Neural cell (in vitro differentiated cells): ENCODE measurements at regions not wholly inside any gene's neighbourhood (a gene's known extent, or its start where the extent isn't known, plus 50 kb on each side); places are given as distances from the start of the nearest gene placed in this dataset.

ENCODE experiments used
- H2AFZ ChIP-seq: fragments of 200-600, 300-800 bp; sonication (generic), shearing (Covaris generic); 2 replicates; pipeline ENCODE4 v1.6.0; 2014; ENCODE audit warnings: low read depth, mild to moderate bottlenecking, antibody characterized with exemption, low read length, moderate library complexity
- H3F3A ChIP-seq: fragments of 200-600 bp; shearing (Covaris generic); 2 replicates; pipeline ENCODE4 v1.6.1; 2016; ENCODE audit warnings: mild to moderate bottlenecking, moderate library complexity, mixed read lengths, antibody characterized with exemption, low read length; ENCODE audit not compliant: insufficient read depth, poor library complexity, severe bottlenecking
- H3K27ac ChIP-seq: fragments of 200-600, 300-800 bp; sonication (generic), shearing (Covaris generic); 2 replicates; pipeline ENCODE4 v1.5.1; 2014; ENCODE audit warnings: mild to moderate bottlenecking, low read length, moderate library complexity
- H3K27me3 ChIP-seq: fragments of 300-800, 200-600 bp; sonication (generic), shearing (Covaris generic); 2 replicates; pipeline ENCODE4 v1.6.0; 2014; ENCODE audit warnings: mild to moderate bottlenecking, low read depth, low read length, moderate library complexity; ENCODE audit not compliant: insufficient read depth
- H3K36me3 ChIP-seq: fragments of 300-800, 200-600 bp; sonication (generic), shearing (Covaris generic); 2 replicates; pipeline ENCODE4 v1.5.1; 2014; ENCODE audit warnings: mild to moderate bottlenecking, antibody characterized with exemption, low read length, moderate library complexity; ENCODE audit not compliant: insufficient read depth
- H3K4me2 ChIP-seq: fragments of 300-800, 200-600 bp; sonication (generic), shearing (Covaris generic); 2 replicates; pipeline ENCODE4 v1.6.0; 2014; ENCODE audit warnings: mild to moderate bottlenecking, low read length
- H3K4me3 ChIP-seq: fragments of 300-800, 200-600 bp; sonication (generic), shearing (Covaris generic); 2 replicates; pipeline ENCODE4 v1.5.1; 2014; ENCODE audit warnings: mild to moderate bottlenecking, low read length, moderate library complexity
- H3K79me2 ChIP-seq: fragments of 200-600 bp; shearing (Covaris generic); replicated peaks from 2 replicates; pipeline ENCODE4 v1.6.0; 2014; ENCODE audit warnings: mild to moderate bottlenecking, low read length, moderate library complexity; ENCODE audit not compliant: insufficient read depth
- H3K9ac ChIP-seq: fragments of 300-800, 200-600 bp; sonication (generic), shearing (Covaris generic); 2 replicates; pipeline ENCODE4 v1.6.1; 2016; ENCODE audit warnings: mild to moderate bottlenecking, low read length, mixed read lengths
- H3K9me2 ChIP-seq: fragments of 200-600 bp; shearing (Covaris generic); 2 replicates; pipeline ENCODE4 v1.6.1; 2016; ENCODE audit warnings: mild to moderate bottlenecking, low read length, mixed read lengths; ENCODE audit not compliant: insufficient read depth
- H3K9me3 ChIP-seq: fragments of 200-600, 300-800 bp; sonication (generic), shearing (Covaris generic); 2 replicates; pipeline ENCODE4 v1.6.1; 2016; ENCODE audit warnings: mild to moderate bottlenecking, mixed run types, low read length, moderate library complexity, mixed read lengths
- H4K20me1 ChIP-seq: fragments of 200-600 bp; shearing (Covaris generic); 2 replicates; pipeline ENCODE4 v1.6.1; 2016; ENCODE audit warnings: mild to moderate bottlenecking, mixed run types; ENCODE audit not compliant: insufficient read depth
- EP300 ChIP-seq: fragments of 450-650 bp; conservative IDR thresholded peaks from 2 replicates; pipeline ENCODE4 v1.6.1; 2014; ENCODE audit warnings: antibody characterized with exemption, mild to moderate bottlenecking, moderate library complexity; ENCODE audit not compliant: poor library complexity, severe bottlenecking
- EZH2 ChIP-seq: fragments of 200-600, 300-800 bp; shearing (Covaris generic), sonication (generic); IDR thresholded peaks from 2 replicates; pipeline ENCODE4 v1.6.1; 2014; ENCODE audit warnings: antibody characterized with exemption, low read length, borderline replicate concordance, mild to moderate bottlenecking; ENCODE audit not compliant: insufficient read depth, poor library complexity, severe bottlenecking
- MXI1 ChIP-seq: fragments of 450-650 bp; conservative IDR thresholded peaks from 2 replicates; pipeline ENCODE4 v1.6.1; 2014; ENCODE audit warnings: antibody characterized with exemption, mild to moderate bottlenecking; ENCODE audit not compliant: poor library complexity, severe bottlenecking
- POLR2AphosphoS5 ChIP-seq: IDR thresholded peaks from 2 replicates; pipeline ENCODE4 v1.6.1; 2012
- RAD21 ChIP-seq: fragments of 450-650 bp; conservative IDR thresholded peaks from 2 replicates; pipeline ENCODE4 v1.6.1; 2014; ENCODE audit warnings: antibody characterized with exemption, mild to moderate bottlenecking, moderate library complexity
- REST ChIP-seq: IDR thresholded peaks from 2 replicates; pipeline ENCODE4 v1.6.1; 2012; ENCODE audit warnings: borderline replicate concordance
- SMC3 ChIP-seq: fragments of 450-650 bp; conservative IDR thresholded peaks from 2 replicates; pipeline ENCODE4 v1.6.1; 2014; ENCODE audit warnings: antibody characterized with exemption, mild to moderate bottlenecking, moderate library complexity; ENCODE audit not compliant: poor library complexity
- TAF1 ChIP-seq: IDR thresholded peaks from 2 replicates; pipeline ENCODE4 v1.6.1; 2012; ENCODE audit warnings: low read depth
- TF ChIP-seq, protein P1 (sequence below): fragments of 450-650 bp; IDR thresholded peaks from 2 replicates; pipeline ENCODE4 v1.5.1; 2014; ENCODE audit warnings: antibody characterized with exemption, mild to moderate bottlenecking, moderate library complexity; ENCODE audit not compliant: poor library complexity, severe bottlenecking

GRCh38 chr14:61847861-61848260 lies 85.6 kb downstream of the SNAPC1 start:
- TF ChIP-seq SMC3 (no peak), TAF1 (no peak), EP300 (no peak), RAD21 (no peak)
- Histone ChIP-seq H3F3A (no peaks in the 10 kb centered on the region), H3K27me3 (no peaks in the 10 kb centered on the region), H3K9me2 (no peaks in the 10 kb centered on the region), H3K79me2 (no peaks in the 10 kb centered on the region), H3K4me2 (no peak overlapping the region), H4K20me1 (no peaks in the 10 kb centered on the region), H3K9me3 (peaks cover 4% of the 10 kb centered on the region), H3K27ac (no peak overlapping the region), H3K9ac (no peak overlapping the region), H2AFZ (no peak overlapping the region), H3K36me3 (no peaks in the 10 kb centered on the region), H3K4me3 (no peak overlapping the region)

DNA sequence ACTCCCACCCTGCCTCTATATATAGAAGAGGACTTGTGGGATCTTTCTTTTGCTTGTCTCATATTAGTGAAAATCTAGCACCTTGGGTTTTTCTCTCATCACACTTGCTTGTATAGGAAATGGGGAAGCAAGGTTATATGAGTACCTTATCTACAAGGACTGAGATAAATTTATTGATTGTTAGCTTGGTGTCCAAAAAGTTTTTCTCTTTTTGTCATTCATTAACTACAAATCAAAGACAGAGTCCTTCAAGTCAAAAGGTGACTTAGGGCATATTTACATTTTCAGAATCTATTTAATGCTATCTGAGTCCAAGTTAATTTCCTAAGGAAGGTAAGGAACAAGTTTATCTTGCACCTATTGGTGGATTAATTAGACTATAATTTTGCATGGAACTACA lies 92.7 kb downstream of the SNAPC1 start:
- Histone ChIP-seq H3K9me3 (no peaks in the 10 kb centered on the region), H2AFZ (no peak overlapping the region), H3K27me3 (no peaks in the 10 kb centered on the region), H3K4me2 (no peak overlapping the region), H3K79me2 (no peaks in the 10 kb centered on the region), H4K20me1 (no peaks in the 10 kb centered on the region), H3F3A (no peaks in the 10 kb centered on the region), H3K4me3 (no peak overlapping the region), H3K9me2 (no peaks in the 10 kb centered on the region), H3K9ac (no peak overlapping the region), H3K36me3 (no peaks in the 10 kb centered on the region), H3K27ac (no peak overlapping the region)
- TF ChIP-seq EP300 (no peak), MXI1 (no peak), RAD21 (no peak), POLR2AphosphoS5 (no peak), EZH2 (no peak), SMC3 (no peak), TAF1 (no peak), REST (no peak)
- TF ChIP-seq, protein P1, sequence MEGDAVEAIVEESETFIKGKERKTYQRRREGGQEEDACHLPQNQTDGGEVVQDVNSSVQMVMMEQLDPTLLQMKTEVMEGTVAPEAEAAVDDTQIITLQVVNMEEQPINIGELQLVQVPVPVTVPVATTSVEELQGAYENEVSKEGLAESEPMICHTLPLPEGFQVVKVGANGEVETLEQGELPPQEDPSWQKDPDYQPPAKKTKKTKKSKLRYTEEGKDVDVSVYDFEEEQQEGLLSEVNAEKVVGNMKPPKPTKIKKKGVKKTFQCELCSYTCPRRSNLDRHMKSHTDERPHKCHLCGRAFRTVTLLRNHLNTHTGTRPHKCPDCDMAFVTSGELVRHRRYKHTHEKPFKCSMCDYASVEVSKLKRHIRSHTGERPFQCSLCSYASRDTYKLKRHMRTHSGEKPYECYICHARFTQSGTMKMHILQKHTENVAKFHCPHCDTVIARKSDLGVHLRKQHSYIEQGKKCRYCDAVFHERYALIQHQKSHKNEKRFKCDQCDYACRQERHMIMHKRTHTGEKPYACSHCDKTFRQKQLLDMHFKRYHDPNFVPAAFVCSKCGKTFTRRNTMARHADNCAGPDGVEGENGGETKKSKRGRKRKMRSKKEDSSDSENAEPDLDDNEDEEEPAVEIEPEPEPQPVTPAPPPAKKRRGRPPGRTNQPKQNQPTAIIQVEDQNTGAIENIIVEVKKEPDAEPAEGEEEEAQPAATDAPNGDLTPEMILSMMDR, result no peak

DNA sequence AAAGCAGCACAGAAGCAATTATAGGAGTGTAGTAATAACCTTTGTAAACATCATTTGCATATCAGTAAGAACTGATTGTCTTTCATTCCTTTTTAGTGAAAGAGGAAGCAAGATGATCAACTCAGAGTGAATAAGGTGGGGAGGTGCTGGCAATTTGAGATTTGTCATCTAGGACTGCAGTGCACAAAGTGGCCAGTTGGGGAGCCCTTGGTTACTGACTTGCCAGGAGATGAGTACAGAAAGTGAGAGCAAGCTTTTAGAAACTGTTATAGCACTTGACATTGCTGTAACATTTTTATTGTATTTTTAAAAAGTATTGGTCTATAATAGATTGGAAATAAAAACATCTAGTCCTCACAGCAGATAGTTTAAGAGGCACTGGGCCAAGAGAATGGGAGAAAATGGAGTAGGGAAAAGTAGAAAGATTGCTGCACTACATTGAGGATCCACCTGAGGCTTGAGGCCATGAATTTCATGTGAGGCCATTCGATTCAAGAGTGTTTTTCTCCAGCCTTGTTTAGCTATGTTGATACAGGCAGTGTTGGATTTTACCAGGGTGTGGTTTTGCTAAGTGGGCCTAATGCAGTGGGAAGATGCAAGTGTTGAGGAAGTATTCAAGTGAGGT lies 98.2 kb downstream of the SNAPC1 start:
- H4K20me1 ChIP-seq, result no peaks in the 10 kb centered on the region
- H3K9me3 ChIP-seq, result no peaks in the 10 kb centered on the region
- no peaks in the 10 kb centered on the region for H3K9me2 ChIP-seq
- H3K27me3 ChIP-seq, result no peaks in the 10 kb centered on the region
- no peak overlapping the region for H3K4me3 ChIP-seq
- no peaks in the 10 kb centered on the region for H3K36me3 ChIP-seq
- no peak for TF ChIP-seq MXI1
- TF ChIP-seq EZH2, result no peak
- no peak for TF ChIP-seq EP300
- no peak for TF ChIP-seq TAF1
- TF ChIP-seq REST, result no peak
- TF ChIP-seq RAD21, result peak; percentile 52
- no peak for TF ChIP-seq POLR2AphosphoS5
- TF ChIP-seq, protein P1, result peak; percentile 59
- no peak for TF ChIP-seq SMC3
- H3K9ac ChIP-seq, result no peak overlapping the region
- H3K4me2 ChIP-seq, result no peak overlapping the region
- no peak overlapping the region for H3K27ac ChIP-seq
- no peaks in the 10 kb centered on the region for H3F3A ChIP-seq
- H3K79me2 ChIP-seq, result no peaks in the 10 kb centered on the region
- H2AFZ ChIP-seq, result no peak overlapping the region
